Thyroid gland (tissue), 4 donors: ENCODE measurements at regions not wholly inside any gene's neighbourhood (a gene's known extent, or its start where the extent isn't known, plus 50 kb on each side); places are given as distances from the start of the nearest gene placed in this dataset.

ENCODE experiments used
- CTCF ChIP-seq, 6 experiments: fragments of 200-600 bp in 3 of 6; fragments of 450-650 bp in 3 of 6; sonication (generic) in 3 of 6; IDR thresholded peaks; one replicate each; pipeline ENCODE4 v1.5.1; 2016 to 2019; ENCODE audit warnings: antibody characterized with exemption in 6 of 6, mild to moderate bottlenecking in 2 of 6, inconsistent platforms in 1 of 6, moderate library complexity in 1 of 6
- POLR2A ChIP-seq, 2 donors: fragments of 450-650 bp; IDR thresholded peaks; one replicate each; pipeline ENCODE4 v1.6.1; 2017; ENCODE audit warnings: antibody characterized with exemption in 2 of 2, mild to moderate bottlenecking in 2 of 2, moderate library complexity in 1 of 2

GRCh38 chr13:33577007-33577406 lies 240.9 kb upstream of the RFC3 start:
- no peak for TF ChIP-seq POLR2A (IDR thresholded peaks at IDR 0.05)
- no peak for TF ChIP-seq CTCF (IDR thresholded peaks at IDR 0.05)
